Keratinocyte (primary cell): ENCODE measurements at regions not wholly inside any gene's neighbourhood (a gene's known extent, or its start where the extent isn't known, plus 50 kb on each side); places are given as distances from the start of the nearest gene placed in this dataset.

Experiments used
- EZH2 ChIP-seq: IDR thresholded peaks from one replicate; pipeline ENCODE4 v1.6.1; 2012; ENCODE audit warnings: inconsistent platforms, mild to moderate bottlenecking, low read length, moderate library complexity
- TF ChIP-seq, protein P1 (sequence below), 3 experiments: IDR thresholded peaks in 1 of 3; conservative IDR thresholded peaks in 1 of 3; optimal IDR thresholded peaks in 1 of 3; 2 replicates in 2 of 3; 3 replicates in 1 of 3; pipeline versions ENCODE3 to v1.5.1; 2011; ENCODE audit warnings: low read length in 3 of 3, mild to moderate bottlenecking in 3 of 3, moderate library complexity in 2 of 3, control low read depth in 1 of 3, inconsistent platforms in 1 of 3; ENCODE audit not compliant: insufficient read depth in 2 of 3; ENCODE audit errors: extremely low read depth in 1 of 3

DNA sequence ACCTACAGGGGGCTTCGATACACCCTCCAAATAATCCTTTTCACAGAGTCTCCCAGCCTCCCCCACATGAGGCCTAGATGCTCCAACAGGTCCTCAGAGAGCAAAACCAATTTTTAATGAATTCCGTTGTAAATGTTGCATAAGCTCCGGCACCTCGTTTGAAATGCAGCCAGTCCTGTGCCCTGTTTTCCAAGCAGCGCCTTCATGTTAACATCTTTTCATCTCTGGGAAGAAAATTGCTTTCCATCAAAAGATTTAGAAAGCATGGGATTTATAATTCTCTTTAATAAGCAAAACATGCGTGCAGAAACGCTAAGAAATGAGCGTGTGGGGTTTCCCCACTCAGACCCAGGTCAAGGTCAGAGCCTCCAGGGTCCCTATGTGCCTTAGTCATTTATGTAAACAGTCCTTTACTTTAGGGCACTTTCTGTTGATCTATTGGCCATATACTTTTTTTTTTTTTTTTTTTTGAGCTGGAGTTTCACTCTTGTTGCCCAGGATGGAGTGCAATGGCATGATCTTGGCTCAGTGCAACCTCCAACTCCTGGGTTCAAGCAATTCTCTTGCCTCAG is 177.5 kb upstream of the S1PR3 start:
- TF ChIP-seq, protein P1, sequence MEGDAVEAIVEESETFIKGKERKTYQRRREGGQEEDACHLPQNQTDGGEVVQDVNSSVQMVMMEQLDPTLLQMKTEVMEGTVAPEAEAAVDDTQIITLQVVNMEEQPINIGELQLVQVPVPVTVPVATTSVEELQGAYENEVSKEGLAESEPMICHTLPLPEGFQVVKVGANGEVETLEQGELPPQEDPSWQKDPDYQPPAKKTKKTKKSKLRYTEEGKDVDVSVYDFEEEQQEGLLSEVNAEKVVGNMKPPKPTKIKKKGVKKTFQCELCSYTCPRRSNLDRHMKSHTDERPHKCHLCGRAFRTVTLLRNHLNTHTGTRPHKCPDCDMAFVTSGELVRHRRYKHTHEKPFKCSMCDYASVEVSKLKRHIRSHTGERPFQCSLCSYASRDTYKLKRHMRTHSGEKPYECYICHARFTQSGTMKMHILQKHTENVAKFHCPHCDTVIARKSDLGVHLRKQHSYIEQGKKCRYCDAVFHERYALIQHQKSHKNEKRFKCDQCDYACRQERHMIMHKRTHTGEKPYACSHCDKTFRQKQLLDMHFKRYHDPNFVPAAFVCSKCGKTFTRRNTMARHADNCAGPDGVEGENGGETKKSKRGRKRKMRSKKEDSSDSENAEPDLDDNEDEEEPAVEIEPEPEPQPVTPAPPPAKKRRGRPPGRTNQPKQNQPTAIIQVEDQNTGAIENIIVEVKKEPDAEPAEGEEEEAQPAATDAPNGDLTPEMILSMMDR (optimal IDR thresholded peaks at IDR 0.05 in 1 of 3, IDR thresholded peaks at IDR 0.05 in 1 of 3, conservative IDR thresholded peaks at IDR 0.05 in 1 of 3; ENCODE audit: extremely low read depth in 1 of 3, insufficient read depth in 2 of 3, low read length in 3 of 3): no peak
- TF ChIP-seq EZH2: no peak
